NCI-H128 (cell line): ENCODE measurements at regions not wholly inside any gene's neighbourhood (a gene's known extent, or its start where the extent isn't known, plus 50 kb on each side); places are given as distances from the start of the nearest gene placed in this dataset.
"Not testable (repeated sequence)": the region's sequence is repeated elsewhere in the genome, so short reads cannot be mapped to it uniquely, and the experiment has no call there.

Experiments
- DNase-seq: peaks from one replicate; lab custom pipeline; 2025; ENCODE audit not compliant: unreplicated experiment; lab: John Stamatoyannopoulos, UW

DNA sequence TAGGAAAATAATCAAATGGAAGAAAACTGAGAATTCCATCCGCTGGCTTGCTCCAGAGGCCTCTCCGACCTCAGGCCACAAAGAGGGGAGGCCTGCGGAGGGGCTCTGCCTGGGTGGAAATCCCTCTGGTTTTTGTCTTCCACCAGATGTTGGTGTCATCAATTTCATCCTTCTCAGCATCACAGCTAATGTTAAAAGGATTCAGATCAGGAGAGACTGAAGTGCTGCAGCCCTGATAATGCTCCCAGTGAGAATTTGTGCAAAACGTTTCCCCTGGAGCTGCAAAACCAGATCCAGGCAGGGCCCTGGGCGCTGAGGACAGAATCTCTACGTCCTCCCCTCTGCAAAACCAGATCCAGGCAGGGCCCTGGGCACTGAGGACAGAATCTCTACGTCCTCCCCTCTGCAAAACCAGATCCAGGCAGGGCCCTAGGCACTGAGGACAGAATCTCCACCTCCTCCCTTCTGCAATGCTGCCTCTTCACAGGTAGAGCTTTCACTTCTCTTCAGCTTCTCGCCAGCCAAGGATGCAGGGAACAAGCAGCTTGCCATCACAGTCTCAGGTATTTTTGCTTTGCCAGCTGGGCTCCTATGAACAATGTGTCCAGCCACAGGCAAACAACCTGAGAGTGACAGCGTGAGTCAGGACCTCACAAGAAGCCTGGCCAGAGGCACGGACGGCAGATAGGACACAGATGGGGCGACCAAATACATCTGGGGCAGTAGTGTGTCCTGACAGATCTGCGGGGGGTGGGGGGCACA lies 81.2 kb downstream of the TMEM18 start:
- no peak for DNase-seq

DNA sequence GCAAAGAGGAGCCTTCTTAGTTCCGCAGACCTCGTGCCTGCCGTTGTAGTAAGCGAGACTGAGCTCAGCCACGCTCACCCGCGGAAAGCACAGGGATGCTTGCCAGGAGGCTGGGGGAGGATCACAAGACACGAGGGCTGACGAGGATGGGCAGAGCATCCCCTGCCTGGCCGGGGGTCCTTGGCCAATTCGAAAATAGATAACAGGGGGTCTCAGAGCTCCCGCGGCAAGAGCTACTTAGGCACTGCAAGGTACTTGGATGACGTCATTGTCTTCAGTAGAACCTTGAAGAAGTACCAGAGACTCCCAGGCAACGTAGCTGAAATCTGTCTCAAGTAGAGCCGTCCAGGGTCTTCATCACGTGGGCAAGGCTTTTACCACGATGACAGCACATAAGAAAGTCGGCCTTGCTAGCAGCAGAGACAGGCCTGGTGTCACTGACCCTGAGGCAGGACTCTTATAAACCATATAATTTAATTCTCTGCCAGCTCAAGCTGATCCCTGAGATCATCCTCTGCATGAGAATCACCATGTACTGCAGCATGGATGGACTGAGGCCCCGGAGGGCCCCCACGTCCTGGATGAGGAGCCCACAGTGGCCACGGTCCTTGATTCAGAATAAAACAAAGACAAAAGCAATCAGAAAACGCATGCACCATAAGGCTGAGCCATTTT lies 81.9 kb downstream of the TMEM18 start:
- no peak for DNase-seq

DNA sequence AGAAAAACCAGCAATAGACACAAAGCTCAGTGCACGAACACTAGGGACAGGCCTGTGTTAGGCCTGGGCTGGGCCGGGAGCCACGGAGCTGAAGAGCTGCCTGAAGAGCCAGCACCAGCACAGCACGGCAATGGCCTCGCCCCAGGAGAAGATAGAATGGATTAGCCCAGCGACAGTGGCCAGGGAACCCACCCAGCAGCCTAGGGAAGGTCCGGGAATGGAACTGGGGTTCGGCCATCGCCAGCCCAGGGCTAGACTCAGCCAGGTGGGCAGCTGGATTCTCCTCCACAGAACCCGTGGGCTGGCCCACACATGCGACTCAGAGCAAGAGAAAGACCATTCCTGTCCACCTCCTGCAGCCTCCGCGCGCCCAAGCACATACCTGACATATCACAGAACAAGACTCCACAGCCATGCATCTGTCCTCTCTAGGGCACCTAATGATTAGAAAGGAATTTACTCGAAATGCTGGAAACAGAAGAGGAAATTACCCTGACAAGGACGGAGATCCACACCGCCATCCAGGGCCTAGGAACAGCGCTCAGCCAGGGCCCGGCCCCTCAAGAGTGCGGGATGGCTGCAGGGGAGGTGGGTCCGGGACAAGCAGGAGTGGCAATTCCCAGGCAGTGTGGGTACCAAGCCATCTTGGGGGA lies 82.8 kb downstream of the TMEM18 start:
- no peak for DNase-seq

DNA sequence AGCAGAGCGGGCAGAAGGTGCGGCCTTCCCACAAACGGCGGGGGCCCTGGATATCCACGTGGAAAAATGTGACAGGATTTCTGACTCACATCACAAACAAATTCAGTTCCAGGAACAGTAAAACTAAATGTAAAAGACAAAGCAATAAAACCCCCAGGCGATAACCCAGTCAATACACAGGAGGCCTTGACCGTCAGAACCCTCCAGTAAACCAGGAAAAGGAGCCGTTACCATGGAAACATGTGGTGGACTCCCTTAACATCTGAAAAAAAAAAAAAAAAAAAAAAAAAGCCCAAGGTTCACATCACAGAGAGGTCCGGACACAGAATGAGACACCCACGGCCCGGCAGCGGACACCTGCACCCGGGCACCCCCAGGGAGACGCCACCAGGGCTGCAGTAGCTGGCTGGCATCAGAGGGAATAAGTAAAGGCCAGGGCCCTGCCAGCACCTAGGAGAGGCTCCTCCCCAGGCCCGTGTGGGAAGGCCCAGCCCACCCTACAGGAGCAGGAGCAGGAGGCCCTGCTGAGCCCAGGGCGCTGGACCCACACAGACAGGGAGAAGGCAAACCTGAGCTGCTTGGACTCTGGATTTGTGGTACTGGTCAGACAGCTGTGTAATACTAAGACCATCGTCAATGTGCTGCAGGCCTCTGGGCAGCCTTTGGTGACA lies 83.7 kb downstream of the TMEM18 start:
- no peak for DNase-seq

DNA sequence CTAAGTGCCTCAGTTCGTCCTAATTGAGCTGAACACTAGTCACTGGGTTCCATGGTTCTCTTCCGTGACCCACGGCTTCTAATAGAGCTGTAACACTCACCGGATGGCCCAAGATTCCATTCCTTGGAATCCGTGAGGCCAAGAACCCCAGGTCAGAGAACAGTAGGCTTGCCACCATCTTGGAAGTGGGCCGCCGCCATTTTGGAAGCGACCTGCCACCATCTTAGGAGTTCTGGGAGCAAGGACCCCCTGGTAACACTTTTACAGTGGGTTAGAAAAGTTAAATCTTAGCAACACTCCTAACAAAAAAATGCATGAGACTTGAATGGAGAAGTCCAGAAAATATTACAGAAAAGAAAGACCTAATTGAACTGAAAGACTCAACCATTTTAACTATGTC lies 84.5 kb downstream of the TMEM18 start:
- no peak for DNase-seq

DNA sequence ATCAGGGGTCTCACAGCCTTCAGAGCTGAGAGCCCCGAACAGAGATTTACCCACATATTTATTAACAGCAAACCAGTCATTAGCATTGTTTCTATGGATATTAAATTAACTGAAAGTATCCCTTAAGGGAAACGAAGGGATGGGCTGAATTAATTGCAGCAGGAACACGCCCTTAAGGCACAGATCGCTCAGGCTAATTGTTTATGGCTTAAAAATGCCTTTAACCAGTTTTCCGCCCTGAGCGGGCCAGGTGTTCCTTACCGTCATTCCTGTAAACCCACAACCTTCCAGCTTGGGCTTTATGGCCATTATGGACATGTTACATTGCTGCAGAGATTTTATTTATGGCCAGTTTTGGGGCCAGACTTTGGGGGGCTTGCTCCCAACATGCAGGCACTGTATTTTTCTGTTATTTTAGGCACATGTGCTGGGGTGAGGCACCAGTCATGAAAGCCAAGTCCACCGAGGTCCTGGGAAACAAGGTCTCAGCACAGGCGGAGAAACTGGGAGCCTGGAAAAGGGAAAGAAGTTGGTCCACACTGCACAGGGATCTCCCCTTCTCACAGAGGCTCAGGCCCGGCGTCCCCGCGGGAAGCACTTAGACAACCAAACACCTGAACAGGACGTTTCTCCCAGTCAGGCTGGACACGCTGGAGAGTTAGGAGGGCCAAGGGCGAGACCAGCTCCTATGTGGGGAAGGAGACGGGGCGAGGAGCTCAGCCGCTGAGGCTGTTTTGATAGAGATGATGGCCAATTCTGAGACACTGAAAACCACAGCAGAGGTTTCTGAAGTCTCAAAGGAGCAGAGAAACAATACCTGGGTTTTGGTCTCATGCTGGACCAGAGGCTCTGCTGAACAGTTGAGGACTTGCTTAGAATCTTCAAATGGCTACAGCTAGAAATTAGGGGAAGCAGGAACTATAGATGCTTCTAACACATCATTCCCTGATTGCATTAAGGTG lies 86.7 kb downstream of the TMEM18 start:
- DNase-seq, result no peak

DNA sequence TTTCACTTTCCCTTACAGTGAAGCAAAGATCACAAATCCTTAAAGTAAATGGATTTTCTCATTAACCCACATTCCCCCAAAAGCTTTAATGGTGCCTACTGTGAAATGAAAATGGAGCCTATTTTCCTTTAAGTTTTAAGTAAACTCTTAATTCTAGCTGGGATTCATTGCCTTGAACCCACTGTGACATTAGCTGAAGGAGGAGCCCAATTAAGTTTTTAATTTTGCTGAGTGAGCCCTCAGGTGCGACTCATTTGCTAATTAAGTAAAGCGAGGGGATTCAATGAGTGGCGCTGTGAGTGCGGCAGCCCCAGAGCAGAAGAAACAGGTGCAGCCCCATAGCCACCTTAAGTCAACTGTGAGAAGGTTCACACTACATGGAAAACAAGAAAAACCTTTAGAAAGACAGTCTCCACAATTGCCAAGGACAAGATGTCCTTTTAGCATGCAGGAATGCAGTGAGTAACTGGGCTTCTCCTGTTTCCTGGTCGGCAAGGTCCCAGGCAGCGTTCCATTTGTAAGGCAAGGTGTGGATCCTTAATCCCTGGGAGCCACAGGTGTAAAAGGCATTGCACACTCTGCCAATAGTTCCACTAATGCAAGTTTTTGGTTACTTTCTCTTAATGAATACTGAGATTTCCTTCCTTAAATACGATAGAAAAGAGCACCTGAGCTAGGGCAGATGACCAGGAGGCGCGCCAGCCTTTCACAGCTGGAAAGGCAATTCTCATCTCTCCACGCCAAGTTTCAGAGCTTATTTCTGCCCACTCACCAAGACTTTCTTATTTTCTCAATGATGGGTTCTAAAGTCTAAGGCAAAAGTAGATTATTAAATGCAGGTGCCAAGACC lies 87.7 kb downstream of the TMEM18 start:
- no peak for DNase-seq

DNA sequence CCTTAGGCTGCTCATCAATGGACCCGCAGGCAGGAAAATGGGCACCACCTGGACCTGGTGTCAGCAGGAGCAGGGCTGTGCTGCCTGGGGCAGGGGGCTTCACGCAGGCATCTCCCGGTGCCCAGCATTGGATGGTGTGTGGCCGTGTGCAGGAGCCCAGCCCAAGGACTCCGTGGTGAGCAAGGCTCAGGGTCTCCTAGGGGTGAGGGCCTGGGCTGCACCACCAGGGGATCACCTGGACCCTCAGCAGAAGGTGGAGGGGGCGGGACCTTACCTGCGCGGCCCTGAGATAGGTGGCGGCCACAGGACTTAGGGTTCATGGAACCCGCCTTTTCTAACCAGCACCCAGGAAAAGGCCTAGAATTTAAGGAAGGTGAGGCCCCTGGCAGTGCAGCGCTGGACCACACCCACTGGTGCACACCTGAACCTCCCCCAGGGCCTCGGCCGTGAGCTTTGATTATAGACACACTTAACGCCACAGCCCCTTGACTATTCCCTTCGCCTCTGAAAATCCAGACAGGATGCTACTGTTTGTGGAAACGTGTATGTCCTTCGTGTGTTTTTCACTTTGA lies 89.0 kb downstream of the TMEM18 start:
- no peak for DNase-seq

DNA sequence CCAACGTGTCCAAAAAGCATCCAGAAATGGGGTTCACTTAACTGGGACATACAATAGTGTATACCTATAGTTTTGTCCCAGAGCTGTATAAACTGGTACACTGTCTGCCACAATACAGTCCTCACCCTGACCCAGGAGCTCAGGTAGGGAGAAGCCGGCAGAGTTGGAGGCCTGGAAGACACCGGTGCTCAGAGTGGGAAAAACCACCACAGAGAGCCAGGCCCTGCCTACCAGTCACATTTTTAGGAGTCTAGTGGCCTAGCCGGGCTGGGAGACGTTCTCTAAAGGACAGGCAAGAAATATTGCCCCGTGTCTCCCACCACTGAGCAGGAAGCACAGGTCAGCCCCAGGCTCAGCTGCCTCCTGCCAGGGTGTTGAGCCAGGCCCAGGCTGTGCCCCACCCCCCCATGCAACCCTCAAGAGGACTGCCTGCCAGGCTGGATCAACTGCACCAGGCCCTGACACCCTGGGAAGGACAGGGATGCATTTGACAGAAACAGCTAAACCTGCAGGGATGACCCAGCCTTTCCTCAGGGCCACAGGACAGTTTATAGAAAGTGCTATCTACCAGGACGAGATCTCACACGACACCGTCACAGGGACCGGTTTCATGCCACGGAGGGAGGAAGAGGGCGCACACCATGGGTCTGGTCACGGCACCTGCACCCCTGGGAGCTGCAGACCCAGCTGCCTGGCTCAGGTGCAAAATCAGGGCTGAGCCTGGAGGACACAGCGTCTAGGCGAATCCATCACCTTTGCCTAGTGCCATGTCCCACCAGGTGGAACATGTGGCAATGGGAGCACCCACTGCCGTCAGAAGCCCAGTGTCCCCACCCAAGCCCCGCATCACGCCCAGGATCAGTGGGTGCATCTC lies 89.9 kb downstream of the TMEM18 start:
- no peak for DNase-seq

DNA sequence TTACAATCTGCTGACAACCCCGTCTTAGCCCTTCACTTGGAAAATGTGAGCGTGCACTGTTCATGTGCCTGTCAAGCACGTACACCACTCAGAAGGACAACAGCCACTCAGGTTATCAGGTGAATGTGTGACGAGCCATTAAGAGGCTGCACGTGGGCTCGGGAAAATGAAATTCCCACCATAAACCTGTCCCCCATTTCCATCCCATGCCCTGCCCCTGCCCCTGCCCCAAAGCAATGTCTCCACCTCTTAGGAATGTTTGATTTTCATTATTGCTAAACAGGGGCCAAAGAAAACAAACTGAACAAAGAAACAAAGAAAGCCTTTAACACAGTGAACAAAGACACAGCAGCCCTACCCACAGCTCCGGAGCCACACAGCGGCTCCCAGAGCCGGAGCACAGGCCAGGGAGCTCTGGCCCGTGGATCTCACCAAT lies 90.5 kb downstream of the TMEM18 start:
- no peak for DNase-seq

DNA sequence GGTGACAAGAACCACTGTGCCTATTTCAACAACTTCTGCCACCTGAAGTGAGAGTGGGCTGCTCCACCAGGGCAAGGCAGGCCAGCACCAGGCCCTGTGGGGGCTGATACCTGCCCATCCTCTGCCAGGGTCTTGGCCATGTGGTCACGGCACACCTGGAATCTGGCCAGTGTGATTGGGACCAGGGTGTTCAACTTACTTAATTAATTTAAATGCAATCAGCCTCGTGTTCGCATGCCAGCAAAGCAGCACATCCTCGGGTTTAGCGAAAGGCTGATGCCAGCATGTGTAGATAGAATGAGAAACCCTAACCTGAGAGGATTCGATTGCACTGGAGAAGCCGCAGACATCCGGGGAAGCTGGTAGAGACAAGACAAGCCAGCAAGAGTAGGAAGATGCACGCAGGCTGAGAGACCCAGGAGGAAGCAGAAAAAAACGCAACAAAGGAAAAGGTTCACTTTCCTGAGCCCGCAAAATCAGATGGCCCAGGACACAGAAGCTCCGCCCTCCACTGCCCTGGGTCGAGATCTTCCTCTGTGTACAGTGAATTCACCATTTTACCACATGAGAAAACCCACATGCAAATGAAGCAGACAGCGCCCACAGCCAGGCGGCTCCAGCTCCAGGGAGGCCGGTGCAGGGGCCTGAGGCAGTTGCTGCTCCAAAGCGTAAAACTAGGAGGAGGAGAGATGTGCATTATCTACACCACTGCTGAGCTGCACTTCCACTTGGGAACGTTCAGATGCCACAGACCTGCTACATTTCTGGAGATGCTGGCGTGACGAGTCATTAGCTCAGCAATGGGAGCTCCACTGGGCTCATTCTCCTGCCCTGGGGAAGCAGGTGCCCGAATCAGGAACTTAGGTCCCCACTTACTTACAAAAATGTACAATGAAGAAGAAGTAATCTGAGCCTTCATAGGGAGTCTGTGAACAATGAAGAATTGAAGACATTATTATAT lies 92.1 kb downstream of the TMEM18 start:
- no peak for DNase-seq

DNA sequence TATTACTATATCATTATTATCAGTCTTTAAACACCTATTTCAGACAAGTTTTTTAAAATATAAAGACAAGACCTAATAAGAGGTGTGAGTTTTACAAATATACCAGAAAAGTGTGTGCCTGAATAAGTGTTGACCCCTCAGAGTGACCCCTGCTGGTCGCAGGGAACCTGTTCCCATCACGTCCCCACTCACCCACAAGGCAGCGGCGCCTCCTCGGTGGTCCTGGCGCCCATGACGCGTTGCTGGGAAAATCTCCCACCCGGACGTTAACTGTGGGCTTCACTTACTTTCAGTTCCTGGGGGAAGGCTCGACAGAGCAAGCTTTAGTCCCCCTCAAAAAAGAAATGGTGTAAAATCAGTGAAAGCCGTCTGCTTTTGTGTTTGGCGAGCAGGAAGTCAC lies 93.5 kb downstream of the TMEM18 start:
- DNase-seq, result no peak

DNA sequence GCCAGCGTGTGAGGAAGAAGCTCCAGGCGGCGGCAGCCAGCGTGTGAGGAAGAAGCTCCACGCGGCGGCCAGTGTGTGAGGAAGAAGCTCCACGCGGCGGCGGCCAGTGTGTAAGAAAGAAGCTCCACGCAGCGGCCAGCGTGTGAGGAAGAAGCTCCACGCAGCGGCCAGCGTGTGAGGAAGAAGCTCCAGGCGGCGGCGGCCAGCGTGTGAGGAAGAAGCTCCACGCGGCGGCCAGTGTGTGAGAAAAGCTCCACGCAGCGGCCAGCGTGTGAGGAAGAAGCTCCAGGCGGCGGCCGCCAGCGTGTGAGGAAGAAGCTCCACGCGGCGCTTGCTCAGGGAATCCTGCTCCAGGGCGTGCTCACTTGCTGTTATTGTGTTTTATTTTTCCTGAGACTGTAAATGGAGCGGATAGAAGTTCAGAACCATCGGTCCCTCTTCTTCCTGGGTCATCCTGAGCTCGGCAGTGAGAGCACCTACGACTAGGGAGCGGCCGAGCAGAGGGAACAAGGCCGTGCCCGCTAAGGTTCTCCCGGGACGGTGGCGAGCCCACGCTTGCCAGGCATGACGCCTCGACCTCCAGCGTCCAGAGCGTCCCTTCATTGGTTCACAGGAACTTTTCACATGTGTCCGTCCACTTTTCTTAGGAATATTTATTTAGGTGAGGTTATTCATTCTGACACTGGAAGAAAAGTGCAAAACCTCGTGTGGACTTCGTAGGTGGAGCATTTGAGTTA lies 94.2 kb downstream of the TMEM18 start:
- DNase-seq, result no peak

DNA sequence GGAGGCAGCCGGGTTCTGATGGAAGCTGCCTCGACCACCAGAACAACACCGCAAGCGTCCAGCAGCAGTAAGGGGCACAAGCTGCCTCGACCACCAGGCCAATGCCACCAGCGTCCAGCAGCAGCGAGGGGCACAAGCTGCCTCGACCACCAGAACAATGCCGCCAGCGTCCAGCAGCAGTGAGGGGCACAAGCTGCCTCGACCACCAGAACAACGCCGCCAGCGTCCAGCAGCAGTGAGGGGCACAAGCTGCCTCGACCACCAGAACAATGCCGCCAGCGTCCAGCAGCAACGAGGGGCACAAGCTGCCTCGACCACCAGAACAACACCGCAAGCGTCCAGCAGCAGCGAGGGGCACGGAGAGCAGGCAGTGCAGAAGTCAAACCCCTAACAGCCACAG lies 94.9 kb downstream of the TMEM18 start:
- DNase-seq, result not testable (repeated sequence)

DNA sequence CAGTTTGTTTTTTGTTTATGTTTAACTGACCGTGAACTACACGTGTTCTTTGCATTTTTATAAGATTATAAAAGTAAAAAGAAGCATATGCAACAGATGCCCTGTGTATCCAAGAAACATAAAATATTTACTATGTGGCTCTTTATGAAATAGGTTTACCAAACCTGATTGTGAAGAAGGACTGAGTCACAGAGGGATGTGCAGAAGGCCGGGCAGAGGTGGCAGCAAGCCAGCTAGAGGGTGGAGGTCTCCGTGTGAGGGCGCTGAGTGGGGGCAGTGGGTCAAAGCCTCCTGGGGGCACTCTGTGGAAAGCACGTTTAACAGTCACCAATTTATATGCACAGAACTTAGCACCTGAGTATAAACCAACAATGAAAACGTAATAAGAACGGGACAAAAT lies 97.2 kb downstream of the TMEM18 start:
- DNase-seq, result no peak

DNA sequence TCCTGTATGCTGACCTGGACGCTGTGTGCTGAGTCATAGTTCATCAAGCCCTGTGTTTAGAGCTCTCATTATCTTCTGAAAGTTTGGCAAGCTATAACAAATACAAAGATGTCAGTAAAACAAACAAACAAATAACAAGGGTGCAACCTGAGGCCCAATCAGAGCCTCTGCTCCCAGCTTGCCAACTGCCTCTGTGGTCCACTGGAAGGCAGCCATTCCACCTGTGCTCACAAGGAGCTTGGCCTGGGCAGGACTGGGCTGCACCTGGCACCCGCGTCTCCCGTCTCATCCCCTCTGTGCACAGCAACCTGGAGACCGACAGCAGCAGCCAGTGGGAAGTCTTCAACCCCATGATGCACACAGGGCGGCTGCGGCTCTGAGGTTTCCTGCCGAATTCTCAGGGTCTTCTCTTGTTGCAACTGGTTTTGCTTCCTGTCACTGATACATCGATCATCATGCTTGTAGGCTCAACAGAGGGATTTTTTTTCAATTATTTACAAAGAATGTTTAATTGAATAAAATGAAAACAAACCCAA lies 97.8 kb downstream of the TMEM18 start:
- DNase-seq, result no peak
